Spleen (tissue), 11 donors: ENCODE measurements at regions not wholly inside any gene's neighbourhood (a gene's known extent, or its start where the extent isn't known, plus 50 kb on each side); places are given as distances from the start of the nearest gene placed in this dataset.
A peak's percentile ranks its signal among the peaks of the same experiment; 100 is the strongest.

ENCODE experiments used
- DNase-seq: peaks from one replicate; pipeline ENCODE4 v3.0.0-alpha.2; 2020
- H3K27ac ChIP-seq, 8 donors: fragments of 200-600 bp; sonication (generic) in 7 of 8; 1 replicate in 4 of 8; 2 replicates in 4 of 8; pipeline versions ENCODE4 v1.5.0 to v1.8.0; 2016 to 2021; ENCODE audit warnings: inconsistent platforms in 4 of 8, mild to moderate bottlenecking in 4 of 8, moderate library complexity in 1 of 8
- H3K27me3 ChIP-seq, 7 donors: fragments of 200-600 bp; sonication (generic) in 6 of 7; replicated peaks in 1 of 7; 1 replicate in 4 of 7; 2 replicates in 3 of 7; pipeline versions ENCODE4 v1.5.0 to v1.8.0; 2016 to 2021; ENCODE audit warnings: inconsistent platforms in 3 of 7, mild to moderate bottlenecking in 1 of 7
- H3K36me3 ChIP-seq, 6 donors: fragments of 200-600 bp; sonication (generic) in 5 of 6; 1 replicate in 4 of 6; 2 replicates in 2 of 6; pipeline versions ENCODE4 v1.5.0 to v1.8.0; 2016 to 2021; ENCODE audit warnings: inconsistent platforms in 2 of 6
- H3K4me1 ChIP-seq, 6 donors: fragments of 200-600 bp; sonication (generic) in 5 of 6; 1 replicate in 3 of 6; 2 replicates in 3 of 6; pipeline versions ENCODE4 v1.5.0 to v1.8.0; 2016 to 2021; ENCODE audit warnings: inconsistent platforms in 3 of 6
- H3K4me3 ChIP-seq, 8 donors: fragments of 200-600 bp; sonication (generic) in 7 of 8; 1 replicate in 4 of 8; 2 replicates in 4 of 8; pipeline versions ENCODE4 v1.5.0 to v1.8.0; 2016 to 2021; ENCODE audit warnings: inconsistent platforms in 4 of 8, mild to moderate bottlenecking in 4 of 8, moderate library complexity in 2 of 8
- H3K9me3 ChIP-seq, 8 donors: fragments of 200-600 bp; sonication (generic) in 7 of 8; 1 replicate in 4 of 8; 2 replicates in 4 of 8; pipeline versions ENCODE4 v1.5.0 to v1.8.0; 2016 to 2021; ENCODE audit warnings: inconsistent platforms in 4 of 8
- POLR2A ChIP-seq, 3 donors: fragments of 450-650 bp; IDR thresholded peaks; one replicate each; pipeline ENCODE4 v1.5.1; 2017; ENCODE audit warnings: antibody characterized with exemption in 3 of 3, mild to moderate bottlenecking in 1 of 3
- POLR2AphosphoS5 ChIP-seq, 3 donors: sonication (generic); formaldehyde crosslinking; IDR thresholded peaks; one replicate each; pipeline ENCODE4 v1.5.1; 2017; ENCODE audit warnings: antibody characterized with exemption in 3 of 3
- WGBS, 5 donors: extraction: QIAGEN DNeasy Blood & Tissue Kit in 3 of 5; methylation state at CpG; one replicate each; pipeline versions ENCODE4 v1.1.5 to v1.1.7; 2013 to 2018; 5-methylcytosine and 5-hydroxymethylcytosine counted together
- intact Hi-C: fragments of 100-400 bp; cut with DNase I; formaldehyde crosslinking; loops from one replicate; pipeline ENCODE4 v1.15.0; 2023; ENCODE audit warnings: low total_unique reads
- TF ChIP-seq, protein P1 (sequence below), 11 experiments: fragments of 200-600 bp in 7 of 11; fragments of 450-650 bp in 4 of 11; sonication (generic) in 4 of 11; IDR thresholded peaks in 8 of 11; conservative IDR thresholded peaks in 3 of 11; 1 replicate in 7 of 11; 2 replicates in 4 of 11; pipeline versions ENCODE4 v1.4.0 to v1.8.0; 2016 to 2021; ENCODE audit warnings: antibody characterized with exemption in 11 of 11, inconsistent platforms in 4 of 11, mild to moderate bottlenecking in 1 of 11
- donor health status: healthy with polysubstance abuse.
- donor health status: DM: no; HTN: no; CAD: no; lungs with moderate emphysema.
- donor health status: DM: no; HTN: no; CAD: no.
- donor health status: Bipolar disorder and iron deficiency.
- donor health status: healthy.
- donor health status: DM: no; HTN: no; CAD: no.
- donor health status: DM: yes; HTN: yes; CAD: no.

DNA sequence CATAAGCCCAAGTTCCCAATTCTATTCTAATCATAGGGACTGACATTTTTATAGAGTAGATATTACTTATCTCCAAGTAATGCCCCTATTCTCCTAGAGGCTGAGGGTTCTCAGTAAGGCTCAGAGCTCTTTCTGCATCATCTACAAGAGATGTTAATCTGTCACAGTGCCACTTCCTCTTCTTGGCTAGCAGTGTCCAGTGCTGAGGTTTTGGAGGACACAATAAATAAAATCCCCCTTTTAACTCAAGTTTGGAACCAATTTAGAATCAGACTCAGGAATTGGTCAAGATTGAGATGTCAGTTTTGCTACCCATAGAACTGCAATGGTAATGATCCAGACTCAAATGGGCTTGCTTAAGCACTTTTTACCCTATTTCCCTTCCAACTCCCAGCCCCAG lies 154.1 kb upstream of the ARID2 start:
- intact Hi-C loops, result no loop called here
- Histone ChIP-seq H3K27me3 (no peaks in the 10 kb centered on the region), H3K4me3 (no peak overlapping the region), H3K27ac (peak overlapping the region in 4 of 8 donors; percentile 23 to 72 (median 42)), H3K36me3 (no peaks in the 10 kb centered on the region), H3K9me3 (no peaks in the 10 kb centered on the region), H3K4me1 (peaks cover 0 to 28% (median 21%) of the 10 kb centered on the region in 6 donors)
- no peak for DNase-seq
- TF ChIP-seq POLR2AphosphoS5 (IDR thresholded peaks at IDR 0.05), result no peak
- TF ChIP-seq POLR2A (IDR thresholded peaks at IDR 0.05), result no peak
- TF ChIP-seq, protein P1, sequence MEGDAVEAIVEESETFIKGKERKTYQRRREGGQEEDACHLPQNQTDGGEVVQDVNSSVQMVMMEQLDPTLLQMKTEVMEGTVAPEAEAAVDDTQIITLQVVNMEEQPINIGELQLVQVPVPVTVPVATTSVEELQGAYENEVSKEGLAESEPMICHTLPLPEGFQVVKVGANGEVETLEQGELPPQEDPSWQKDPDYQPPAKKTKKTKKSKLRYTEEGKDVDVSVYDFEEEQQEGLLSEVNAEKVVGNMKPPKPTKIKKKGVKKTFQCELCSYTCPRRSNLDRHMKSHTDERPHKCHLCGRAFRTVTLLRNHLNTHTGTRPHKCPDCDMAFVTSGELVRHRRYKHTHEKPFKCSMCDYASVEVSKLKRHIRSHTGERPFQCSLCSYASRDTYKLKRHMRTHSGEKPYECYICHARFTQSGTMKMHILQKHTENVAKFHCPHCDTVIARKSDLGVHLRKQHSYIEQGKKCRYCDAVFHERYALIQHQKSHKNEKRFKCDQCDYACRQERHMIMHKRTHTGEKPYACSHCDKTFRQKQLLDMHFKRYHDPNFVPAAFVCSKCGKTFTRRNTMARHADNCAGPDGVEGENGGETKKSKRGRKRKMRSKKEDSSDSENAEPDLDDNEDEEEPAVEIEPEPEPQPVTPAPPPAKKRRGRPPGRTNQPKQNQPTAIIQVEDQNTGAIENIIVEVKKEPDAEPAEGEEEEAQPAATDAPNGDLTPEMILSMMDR (IDR thresholded peaks at IDR 0.05 in 8 of 11, conservative IDR thresholded peaks at IDR 0.05 in 3 of 11), result no peak

DNA sequence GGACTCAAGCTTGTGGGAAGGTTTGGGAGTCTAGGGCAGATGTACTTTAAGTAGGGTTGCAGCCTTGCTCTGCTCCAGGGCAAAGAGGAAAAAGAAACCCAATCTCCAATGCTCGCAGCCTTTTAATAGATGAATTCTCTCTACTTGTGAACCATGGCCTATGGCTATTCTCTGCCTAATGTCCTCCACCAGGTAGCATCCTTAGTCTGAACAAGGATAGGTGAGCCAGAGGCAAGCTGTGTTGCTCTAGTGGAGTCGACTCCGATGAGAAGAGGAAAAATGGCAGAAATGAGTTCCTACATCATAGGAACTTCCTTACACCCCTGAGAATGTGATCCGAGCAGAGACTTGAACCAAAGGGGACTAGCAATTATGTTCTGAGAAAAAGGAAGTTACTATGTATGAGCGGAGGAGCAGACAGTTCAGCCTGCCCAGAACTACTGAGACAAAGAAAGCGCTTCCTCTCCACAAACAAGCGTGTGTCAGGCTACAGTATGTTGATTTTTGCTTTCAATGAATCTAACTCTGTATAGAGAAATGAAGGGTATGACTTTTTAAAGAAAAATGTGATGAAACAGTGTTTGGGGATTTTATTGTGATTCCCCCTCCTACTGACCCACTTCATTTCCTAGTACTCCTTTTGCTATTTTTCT lies 153.6 kb upstream of the ARID2 start:
- H3K9me3 ChIP-seq, result no peaks in the 10 kb centered on the region
- intact Hi-C loops, result no loop called here
- H3K27me3 ChIP-seq, result no peaks in the 10 kb centered on the region
- H3K4me3 ChIP-seq, result no peak overlapping the region
- no peak for DNase-seq
- TF ChIP-seq, protein P1 (IDR thresholded peaks at IDR 0.05 in 8 of 11, conservative IDR thresholded peaks at IDR 0.05 in 3 of 11), result no peak
- no peak for TF ChIP-seq POLR2A (IDR thresholded peaks at IDR 0.05)
- no peak for TF ChIP-seq POLR2AphosphoS5 (IDR thresholded peaks at IDR 0.05)
- H3K36me3 ChIP-seq, result no peaks in the 10 kb centered on the region
- 31 to 41% (median 36%) methylated on average over 7 of the region's 7 CpGs for WGBS, 5 donors
- peaks cover 0 to 28% (median 21%) of the 10 kb centered on the region in 6 donors for H3K4me1 ChIP-seq
- H3K27ac ChIP-seq, result peak overlapping the region in 5 of 8 donors; percentile 16 to 72 (median 32)

DNA sequence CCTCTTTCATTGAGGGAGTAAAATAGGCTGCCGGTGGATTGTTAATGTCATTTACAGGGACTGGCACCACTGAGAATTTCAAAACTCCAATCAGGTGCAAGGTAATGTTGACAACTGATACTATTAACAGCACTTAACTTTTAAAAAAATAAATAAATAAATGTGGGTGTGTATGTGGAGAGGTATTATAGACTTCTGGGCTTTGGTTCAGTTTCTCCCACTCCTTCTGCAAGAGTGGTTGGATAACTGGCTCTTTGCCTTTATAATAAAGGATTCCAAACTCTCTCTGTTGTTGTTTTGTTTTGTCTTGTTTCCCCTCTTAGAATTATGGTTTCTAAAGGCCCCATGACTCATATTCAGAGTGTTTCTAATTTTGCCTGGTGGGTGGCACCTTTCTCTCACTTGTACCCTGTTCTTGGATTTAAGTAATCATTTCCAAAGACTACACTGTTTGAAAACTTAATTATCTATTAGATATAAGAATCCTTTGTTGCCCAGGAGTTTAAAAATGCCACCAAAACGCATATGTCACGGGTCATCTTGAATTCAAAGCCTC lies 151.6 kb upstream of the ARID2 start:
- DNase-seq, result no peak
- WGBS, 5 donors, result 91 to 96% (median 94%) methylated on average over 3 of the region's 3 CpGs
- H3K4me3 ChIP-seq, result no peak overlapping the region
- peaks cover 0 to 28% (median 21%) of the 10 kb centered on the region in 6 donors for H3K4me1 ChIP-seq
- no peaks in the 10 kb centered on the region for H3K27me3 ChIP-seq
- TF ChIP-seq POLR2A (IDR thresholded peaks at IDR 0.05), result no peak
- H3K27ac ChIP-seq, result no peak overlapping the region
- intact Hi-C loops, result no loop called here
- H3K36me3 ChIP-seq, result no peaks in the 10 kb centered on the region
- H3K9me3 ChIP-seq, result no peaks in the 10 kb centered on the region

DNA sequence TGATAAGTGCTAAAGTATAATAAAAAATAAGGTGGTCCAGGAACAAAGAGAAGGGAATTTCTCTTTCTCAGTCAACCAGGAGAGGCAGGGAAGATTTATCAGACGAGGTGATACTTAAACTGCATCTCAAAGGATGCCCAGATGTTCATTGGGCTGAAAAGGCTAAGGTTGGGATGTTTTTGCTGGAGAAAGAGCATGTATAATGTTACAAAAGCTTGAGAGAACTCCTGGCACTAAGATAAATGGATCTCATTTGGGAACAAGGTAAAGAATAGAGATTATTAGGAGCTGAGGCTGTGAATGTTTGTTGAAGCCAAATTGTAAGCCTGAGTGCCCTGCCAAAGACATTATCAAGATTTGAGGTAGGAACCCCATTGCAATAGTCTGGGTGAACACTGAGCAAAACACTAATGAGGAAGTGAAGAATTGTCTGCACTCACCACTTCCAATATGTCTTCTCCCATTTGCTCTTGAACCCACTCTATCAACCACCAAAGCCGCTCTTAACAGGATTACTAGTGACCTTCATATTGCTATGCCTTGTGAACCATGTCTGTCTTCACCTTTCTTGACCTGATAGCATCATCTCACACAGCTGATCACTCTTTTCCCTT lies 149.0 kb upstream of the ARID2 start:
- no peak overlapping the region for H3K4me3 ChIP-seq
- DNase-seq, result no peak
- intact Hi-C loops, result no loop called here
- WGBS, 5 donors, result 70 to 87% (median 72%) methylated on average over 2 of the region's 2 CpGs
- peaks cover 0 to 25% (median 18%) of the 10 kb centered on the region in 6 donors for H3K4me1 ChIP-seq
- H3K27ac ChIP-seq, result no peak overlapping the region
- H3K36me3 ChIP-seq, result no peaks in the 10 kb centered on the region
- TF ChIP-seq, protein P1 (IDR thresholded peaks at IDR 0.05 in 8 of 11, conservative IDR thresholded peaks at IDR 0.05 in 3 of 11), result no peak
- no peak for TF ChIP-seq POLR2A (IDR thresholded peaks at IDR 0.05)
- no peak for TF ChIP-seq POLR2AphosphoS5 (IDR thresholded peaks at IDR 0.05)
- no peaks in the 10 kb centered on the region for H3K27me3 ChIP-seq
- H3K9me3 ChIP-seq, result no peaks in the 10 kb centered on the region
